ENCODE measurements at regions not wholly inside any gene's neighbourhood (a gene's known extent, or its start where the extent isn't known, plus 50 kb on each side); places are given as distances from the start of the nearest gene placed in this dataset.

DNA sequence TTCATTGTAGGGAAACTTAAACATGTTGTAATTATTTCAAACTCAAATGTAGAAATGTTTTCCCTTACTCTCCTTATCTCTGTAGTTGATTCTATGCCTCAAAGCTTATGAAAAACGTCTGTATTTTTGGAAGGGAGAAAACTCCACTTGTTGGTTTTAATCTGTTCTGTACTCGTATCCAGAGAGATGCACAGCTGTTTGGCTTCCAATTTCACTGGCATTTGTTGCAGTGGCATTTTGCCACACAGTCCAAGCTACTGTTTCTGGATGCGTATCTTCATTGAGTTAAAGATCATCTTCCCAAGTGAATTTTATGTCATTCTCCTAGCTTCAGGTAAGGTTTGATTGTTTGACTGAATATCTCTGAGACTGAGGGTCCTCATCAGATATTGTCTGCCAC is 481.4 kb downstream of the TRHDE start:
- TF ChIP-seq POLR2A (IDR thresholded peaks at IDR 0.05; ENCODE audit: low read length) (no peak), SMC3 (IDR thresholded peaks at IDR 0.05) (no peak)
- TF ChIP-seq, protein P1, sequence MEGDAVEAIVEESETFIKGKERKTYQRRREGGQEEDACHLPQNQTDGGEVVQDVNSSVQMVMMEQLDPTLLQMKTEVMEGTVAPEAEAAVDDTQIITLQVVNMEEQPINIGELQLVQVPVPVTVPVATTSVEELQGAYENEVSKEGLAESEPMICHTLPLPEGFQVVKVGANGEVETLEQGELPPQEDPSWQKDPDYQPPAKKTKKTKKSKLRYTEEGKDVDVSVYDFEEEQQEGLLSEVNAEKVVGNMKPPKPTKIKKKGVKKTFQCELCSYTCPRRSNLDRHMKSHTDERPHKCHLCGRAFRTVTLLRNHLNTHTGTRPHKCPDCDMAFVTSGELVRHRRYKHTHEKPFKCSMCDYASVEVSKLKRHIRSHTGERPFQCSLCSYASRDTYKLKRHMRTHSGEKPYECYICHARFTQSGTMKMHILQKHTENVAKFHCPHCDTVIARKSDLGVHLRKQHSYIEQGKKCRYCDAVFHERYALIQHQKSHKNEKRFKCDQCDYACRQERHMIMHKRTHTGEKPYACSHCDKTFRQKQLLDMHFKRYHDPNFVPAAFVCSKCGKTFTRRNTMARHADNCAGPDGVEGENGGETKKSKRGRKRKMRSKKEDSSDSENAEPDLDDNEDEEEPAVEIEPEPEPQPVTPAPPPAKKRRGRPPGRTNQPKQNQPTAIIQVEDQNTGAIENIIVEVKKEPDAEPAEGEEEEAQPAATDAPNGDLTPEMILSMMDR (IDR thresholded peaks at IDR 0.05) = no peak

Data from A549 (cell line).